ENCODE measurements at regions not wholly inside any gene's neighbourhood (a gene's known extent, or its start where the extent isn't known, plus 50 kb on each side); places are given as distances from the start of the nearest gene placed in this dataset.
A peak's percentile ranks its signal among the peaks of the same experiment; 100 is the strongest.

GRCh38 chr12:75722714-75723200 lies 211.3 kb upstream of the KRR1 start:
- Histone ChIP-seq H3K27me3 (ENCODE audit: insufficient read depth, poor library complexity, severe bottlenecking) (no peaks in the 10 kb centered on the region), H3K27ac (replicated peaks) (no peak overlapping the region), H3K4me3 (replicated peaks; ENCODE audit: insufficient read depth, low read length) (no peak overlapping the region)
- TF ChIP-seq CTCF (IDR thresholded peaks at IDR 0.05; ENCODE audit: insufficient read depth, low read length) = no peak
- no peak for TF ChIP-seq SPI1 (IDR thresholded peaks at IDR 0.05; ENCODE audit: borderline replicate concordance, low read depth)
- TF ChIP-seq GABPA (IDR thresholded peaks at IDR 0.05; ENCODE audit: low read depth) = no peak
- no peak for TF ChIP-seq REST (IDR thresholded peaks at IDR 0.05; ENCODE audit: insufficient replicate concordance, low read depth)
- TF ChIP-seq POLR2AphosphoS5 (IDR thresholded peaks at IDR 0.05; ENCODE audit: low read depth) = no peak
- DNase-seq (ENCODE audit: low read depth in 1 of 2, low spot score in 1 of 2) = peak; percentile 66 to 73

GRCh38 chr12:75721796-75722195 lies 210.4 kb upstream of the KRR1 start:
- no peak for TF ChIP-seq GABPA (IDR thresholded peaks at IDR 0.05; ENCODE audit: low read depth)
- TF ChIP-seq CTCF (IDR thresholded peaks at IDR 0.05; ENCODE audit: insufficient read depth, low read length) = no peak
- no peak for TF ChIP-seq SPI1 (IDR thresholded peaks at IDR 0.05; ENCODE audit: borderline replicate concordance, low read depth)
- no peak for TF ChIP-seq REST (IDR thresholded peaks at IDR 0.05; ENCODE audit: insufficient replicate concordance, low read depth)
- TF ChIP-seq POLR2AphosphoS5 (IDR thresholded peaks at IDR 0.05; ENCODE audit: low read depth) = no peak
- no peak for DNase-seq (ENCODE audit: low read depth in 1 of 2, low spot score in 1 of 2)
- no peaks in the 10 kb centered on the region for H3K27me3 ChIP-seq (ENCODE audit: insufficient read depth, poor library complexity, severe bottlenecking)
- no peak overlapping the region for H3K27ac ChIP-seq (replicated peaks)
- no peak overlapping the region for H3K4me3 ChIP-seq (replicated peaks; ENCODE audit: insufficient read depth, low read length)

GRCh38 chr12:75720812-75721641 lies 209.6 kb upstream of the KRR1 start:
- DNase-seq (ENCODE audit: low read depth in 1 of 2, low spot score in 1 of 2) = no peak
- no peak overlapping the region for H3K27ac ChIP-seq (replicated peaks)

More at GRCh38 chr12:75720812-75721641, 209.6 kb upstream of the KRR1 start:
- Histone ChIP-seq H3K27me3 (ENCODE audit: insufficient read depth, poor library complexity, severe bottlenecking) (no peaks in the 10 kb centered on the region), H3K4me3 (replicated peaks; ENCODE audit: insufficient read depth, low read length) (no peak overlapping the region)
- TF ChIP-seq REST (IDR thresholded peaks at IDR 0.05; ENCODE audit: insufficient replicate concordance, low read depth) (no peak), POLR2AphosphoS5 (IDR thresholded peaks at IDR 0.05; ENCODE audit: low read depth) (no peak), CTCF (IDR thresholded peaks at IDR 0.05; ENCODE audit: insufficient read depth, low read length) (no peak), SPI1 (IDR thresholded peaks at IDR 0.05; ENCODE audit: borderline replicate concordance, low read depth) (no peak), GABPA (IDR thresholded peaks at IDR 0.05; ENCODE audit: low read depth) (no peak)
